Amygdala (tissue), 56 donors: ENCODE measurements at regions not wholly inside any gene's neighbourhood (a gene's known extent, or its start where the extent isn't known, plus 50 kb on each side); places are given as distances from the start of the nearest gene placed in this dataset.
A peak's percentile ranks its signal among the peaks of the same experiment; 100 is the strongest.

ENCODE experiments used
- DNase-seq, 56 donors: peaks; one replicate each; lab custom pipeline; 2025; lab: John Stamatoyannopoulos, UW

GRCh38 chr14:53569446-53569845 lies 387.2 kb downstream of the BMP4 start:
- no peak for DNase-seq

DNA sequence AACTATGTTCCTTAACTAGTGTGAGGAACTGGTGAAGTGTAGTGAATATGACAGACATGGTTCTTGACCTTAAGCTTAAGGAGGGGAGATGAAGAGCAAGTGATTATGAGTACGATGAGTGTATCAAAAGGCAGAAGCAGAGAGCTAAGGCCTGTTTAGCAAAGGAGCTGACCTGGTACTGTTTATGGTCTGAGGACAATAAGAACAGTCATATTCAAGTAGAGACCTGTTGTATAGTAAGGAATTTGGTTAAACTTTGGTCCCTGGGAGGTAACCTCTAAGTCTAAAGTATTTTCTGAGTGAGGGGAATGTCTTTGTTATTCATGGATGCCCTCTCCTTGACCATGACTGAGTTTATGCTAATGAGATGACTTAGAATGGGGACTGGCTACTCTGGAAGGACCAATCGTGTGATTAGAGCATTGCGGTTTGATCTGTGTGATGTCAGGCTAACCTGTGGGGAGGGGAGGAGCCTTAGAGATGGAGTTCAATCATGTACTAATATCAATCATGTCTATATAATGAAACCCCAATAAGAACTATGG lies 389.3 kb downstream of the BMP4 start:
- no peak for DNase-seq

- DNase-seq: no peak
These were observed 391.8 kb downstream of the BMP4 start for GRCh38 chr14:53564870-53565269.

DNA sequence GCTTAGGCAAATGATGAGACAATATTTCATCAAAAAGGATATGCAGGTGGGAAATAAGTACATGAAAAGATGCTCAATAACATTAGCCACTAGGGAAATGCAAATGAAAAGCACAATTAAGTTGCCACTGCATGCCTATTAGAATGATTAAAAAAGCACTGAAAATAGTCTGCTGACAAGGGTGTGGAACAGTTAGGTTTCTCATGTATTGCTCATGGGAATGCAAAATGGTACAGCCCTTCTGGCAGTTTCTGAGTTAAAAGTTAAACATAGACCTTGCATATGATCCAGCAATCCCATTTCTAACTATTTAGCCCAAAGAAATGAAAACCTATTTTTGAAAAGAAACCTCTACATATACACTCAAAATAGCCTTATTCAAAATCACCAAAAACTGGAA lies 393.0 kb downstream of the BMP4 start:
- no peak for DNase-seq

DNA sequence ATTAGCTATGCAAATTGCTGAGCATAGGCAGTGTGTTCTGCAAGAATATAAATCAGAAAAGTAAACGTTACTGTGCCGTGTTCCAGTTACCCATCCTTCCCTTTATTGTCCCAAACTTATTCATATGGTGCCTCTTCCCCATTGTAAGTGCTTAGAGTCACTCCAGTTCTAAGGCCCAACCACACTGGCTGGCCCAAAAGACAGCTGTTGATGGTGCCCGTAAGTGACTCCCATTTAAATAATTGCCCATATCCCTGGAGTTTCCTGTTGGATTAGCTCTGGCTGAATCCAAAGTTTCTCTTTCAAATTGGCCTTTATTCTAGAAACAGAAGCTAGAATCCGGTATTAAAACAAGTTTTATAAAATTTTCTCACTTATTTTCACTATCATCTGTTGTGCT lies 400.1 kb upstream of the DDHD1 start:
- no peak for DNase-seq

DNA sequence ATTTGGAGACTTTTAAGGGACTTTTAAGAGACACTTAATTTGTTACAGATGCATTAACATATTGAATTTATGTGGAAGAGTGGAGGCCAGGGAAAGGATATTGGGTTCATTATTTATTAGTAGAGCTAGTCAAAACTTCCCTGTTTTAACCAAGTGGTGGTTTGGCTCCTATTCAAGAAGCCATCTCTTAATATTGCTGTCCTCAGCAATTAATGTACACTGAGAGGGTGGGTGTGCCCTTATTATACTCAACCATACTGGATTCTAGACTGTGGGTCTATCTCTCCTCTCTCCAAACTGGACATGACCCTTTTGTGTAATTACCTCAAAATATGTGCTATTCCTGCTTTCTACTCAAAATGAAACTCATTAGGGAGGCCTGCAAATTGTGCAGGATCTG lies 398.7 kb upstream of the DDHD1 start:
- DNase-seq: no peak

GRCh38 chr14:53550776-53551175 lies 397.7 kb upstream of the DDHD1 start:
- no peak for DNase-seq

- no peak for DNase-seq
These were observed 396.8 kb upstream of the DDHD1 start for GRCh38 chr14:53549956-53550355.

DNA sequence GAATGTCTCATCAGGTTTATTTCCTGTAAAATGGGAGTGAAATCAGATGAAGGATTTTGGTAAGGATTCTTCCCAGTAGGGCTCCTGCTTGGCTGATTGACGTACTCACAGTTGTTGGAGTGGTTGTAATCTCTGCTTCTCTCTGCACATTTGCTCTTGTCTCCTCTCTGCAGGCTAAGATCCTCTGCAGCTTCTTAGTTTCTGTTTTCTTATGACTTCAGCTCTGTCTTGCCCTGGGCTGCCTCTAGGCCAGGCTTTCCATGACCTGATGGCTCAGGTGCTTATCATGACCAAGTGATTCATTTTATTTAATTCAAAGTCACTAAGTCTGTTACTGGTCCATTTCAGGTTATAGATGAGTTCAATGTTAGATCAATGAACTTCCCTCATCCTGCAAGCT lies 394.5 kb upstream of the DDHD1 start:
- DNase-seq: no peak

DNA sequence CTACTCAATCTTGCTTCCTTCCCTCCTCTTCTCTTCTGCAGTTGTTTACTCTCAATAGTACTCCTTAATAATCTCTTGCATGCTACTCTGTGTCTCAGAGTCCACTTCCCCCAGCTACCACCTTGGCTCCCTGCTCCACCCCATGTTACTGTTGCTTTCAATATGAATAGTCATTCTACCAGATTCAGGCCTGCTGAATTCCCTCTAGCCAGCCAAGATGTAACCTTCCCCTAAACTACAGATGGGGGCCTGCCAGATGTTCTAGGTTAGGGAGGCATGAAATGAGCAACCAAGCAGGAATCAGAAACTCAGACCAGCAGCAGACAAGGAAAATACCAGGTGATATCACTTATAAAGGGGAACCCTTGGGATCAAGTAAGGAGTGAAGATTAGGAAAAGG lies 392.1 kb upstream of the DDHD1 start:
- no peak for DNase-seq

GRCh38 chr14:53542732-53543131 lies 389.6 kb upstream of the DDHD1 start:
- DNase-seq: peak in 2 of 56 donors; percentile 10 to 15

GRCh38 chr14:53541411-53541810 lies 388.3 kb upstream of the DDHD1 start:
- DNase-seq: no peak

DNA sequence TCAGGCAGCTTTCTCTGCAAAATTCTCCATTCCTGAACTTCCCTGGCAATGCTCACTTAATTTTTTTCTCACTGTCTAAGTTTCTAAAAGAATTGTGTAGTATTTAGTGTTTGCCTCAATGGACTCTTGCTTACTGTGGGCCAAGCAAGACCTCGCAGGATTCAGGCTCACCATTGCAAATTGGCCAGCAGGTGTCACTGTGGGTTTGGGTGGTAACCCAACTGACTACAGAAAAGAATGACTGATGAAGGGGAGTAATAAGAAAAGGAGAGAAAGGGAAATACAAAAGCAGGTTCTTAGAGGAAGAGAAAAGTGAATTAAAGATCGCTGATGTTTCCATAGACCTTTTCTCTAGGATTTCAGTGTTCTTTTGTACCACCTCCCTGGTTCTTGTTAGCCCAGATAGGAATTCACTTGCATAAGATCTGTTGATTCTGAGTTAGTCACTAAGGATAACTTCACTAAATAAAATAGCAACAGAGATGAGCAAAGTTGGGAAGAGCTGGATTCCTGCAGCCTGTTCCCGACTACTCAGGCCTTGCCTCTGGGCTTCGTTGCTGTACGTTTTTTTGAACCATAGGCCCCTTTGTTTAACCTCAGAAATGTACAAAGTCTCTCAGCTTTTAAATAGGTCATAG lies 386.5 kb upstream of the DDHD1 start:
- DNase-seq: peak in 53 of 56 donors; percentile 1 to 84 (median 35)

GRCh38 chr14:53538316-53538881 lies 385.3 kb upstream of the DDHD1 start:
- DNase-seq: no peak

GRCh38 chr14:53537422-53538315 lies 384.5 kb upstream of the DDHD1 start:
- DNase-seq: no peak

GRCh38 chr14:53536446-53536845 lies 383.3 kb upstream of the DDHD1 start:
- DNase-seq: no peak

DNA sequence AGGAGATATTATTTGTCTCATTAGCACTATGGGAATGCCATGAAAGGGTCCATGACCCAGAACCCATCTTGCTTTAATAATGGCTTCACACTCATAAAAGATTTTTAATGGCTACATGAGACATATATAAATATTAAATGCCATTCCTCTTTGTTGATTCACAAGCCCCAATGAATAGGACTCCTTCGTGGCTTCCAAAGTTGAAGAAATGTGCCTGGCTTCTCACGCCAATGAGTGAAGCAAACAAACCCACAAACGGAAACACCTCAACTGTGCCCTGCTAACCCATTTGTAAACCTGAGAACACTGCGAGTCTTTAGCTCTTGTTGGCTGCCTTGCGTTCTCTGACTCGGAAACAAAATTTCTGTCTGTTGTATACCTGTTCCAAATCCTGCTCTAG lies 381.7 kb upstream of the DDHD1 start:
- no peak for DNase-seq

DNA sequence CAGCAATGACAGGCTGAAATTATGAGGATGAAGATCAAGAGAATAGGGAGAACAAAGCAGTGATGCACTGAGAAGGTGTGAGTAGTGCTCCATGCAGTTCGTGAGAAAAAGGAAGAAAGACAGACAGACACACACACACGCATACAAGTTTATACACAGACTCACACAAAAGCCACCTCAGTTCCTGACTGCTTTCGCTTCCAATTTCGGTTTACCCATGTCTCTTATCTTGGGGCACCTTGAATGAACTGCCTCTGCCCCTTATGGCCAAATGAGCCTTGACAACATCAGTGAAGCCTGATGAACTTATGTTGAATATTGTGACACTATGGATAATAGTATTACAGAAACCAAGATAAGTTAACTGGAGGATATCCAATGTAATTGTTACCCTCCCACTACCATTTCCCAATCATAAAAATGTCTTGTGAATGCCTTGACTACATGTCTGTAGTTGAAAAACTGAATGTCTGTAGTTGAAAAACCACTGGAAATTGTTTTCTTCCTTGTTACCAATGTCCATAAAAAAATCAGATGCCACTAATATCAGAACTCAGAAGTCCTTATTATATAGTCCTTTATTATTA lies 380.4 kb upstream of the DDHD1 start:
- no peak for DNase-seq

DNA sequence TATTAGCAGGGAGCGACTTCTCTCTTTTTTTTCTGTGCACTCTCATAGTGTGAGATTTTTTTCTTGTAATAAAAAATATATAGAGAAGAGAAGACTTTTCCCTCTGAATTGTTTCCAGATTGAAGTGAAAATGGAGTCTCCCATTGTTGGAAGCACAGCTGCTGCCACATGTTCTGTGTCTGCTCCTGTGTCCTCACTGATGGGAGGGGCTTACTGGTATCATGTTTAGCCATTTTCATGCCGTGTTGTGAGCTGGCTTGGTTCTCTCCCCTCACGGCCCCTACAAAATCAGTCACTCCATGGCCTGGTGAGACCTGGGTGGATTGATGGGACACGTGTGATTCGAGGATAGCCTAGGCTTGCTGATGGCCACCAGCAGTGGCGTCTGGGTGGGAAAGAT lies 379.7 kb upstream of the DDHD1 start:
- DNase-seq: no peak

- no peak for DNase-seq
These were observed 378.6 kb upstream of the DDHD1 start for GRCh38 chr14:53531730-53532129.

GRCh38 chr14:53531156-53531555 lies 378.0 kb upstream of the DDHD1 start:
- no peak for DNase-seq
